GM12878 (cell line): ENCODE measurements at regions not wholly inside any gene's neighbourhood (a gene's known extent, or its start where the extent isn't known, plus 50 kb on each side); places are given as distances from the start of the nearest gene placed in this dataset.

Source experiments
- ATAC-seq: fragments of 200-7000 bp; cut with Tn5 transposase; 3 replicates; pipeline ENCODE4 v1.9.1; 2020; ENCODE audit warnings: mild to moderate bottlenecking, moderate library complexity
- BruUV-seq: library from RNA; stranded (reverse); fragments of 400-500 nt; replicated peaks from 2 replicates; lab custom pipeline; 2021; lab: Mats Ljungman, UMichigan
- CTCF ChIA-PET: fragments of 300-600 bp; sonication (Branson Sonifier 250); formaldehyde crosslinking; extraction: SDS; loops from one replicate; lab custom pipeline; 2021; ENCODE audit warnings: inconsistent platforms; lab: Yijun Ruan, JAX
- POLR2A ChIA-PET: fragments of 350-600 bp; formaldehyde crosslinking; extraction: SDS; loops from one replicate; lab custom pipeline; 2021; ENCODE audit warnings: inconsistent platforms; lab: Charles Lee
- RAD21 ChIA-PET: fragments of 300-600 bp; sonication (Branson Sonifier 250); formaldehyde crosslinking; loops from one replicate; lab custom pipeline; 2023; ENCODE audit warnings: antibody characterized with exemption; ENCODE audit not compliant: unreplicated experiment; lab: Charles Lee
- SMC1A ChIA-PET: fragments of 300-600 bp; sonication (Branson Sonifier 250); formaldehyde crosslinking; loops from one replicate; lab custom pipeline; 2023; ENCODE audit not compliant: unreplicated experiment, uncharacterized antibody; lab: Charles Lee
- DNase-seq: peaks from one replicate; pipeline ENCODE4 v3.0.0-alpha.2; 2011; ENCODE audit warnings: low read depth, low spot score
- FAIRE-seq: peaks from 3 replicates; lab custom pipeline; 2011; peaks lifted over from hg19 to GRCh38; lab: Jason Lieb, UNC
- H2AFZ ChIP-seq: 2 replicates; pipeline ENCODE4 v1.6.0; 2011; ENCODE audit warnings: low read depth, low read length, control low read depth; ENCODE audit not compliant: control insufficient read depth
- H3K27ac ChIP-seq: 2 replicates; pipeline ENCODE4 v1.5.1; 2011; ENCODE audit warnings: control low read depth; ENCODE audit not compliant: control insufficient read depth, insufficient read depth
- H3K27me3 ChIP-seq, 2 experiments: replicated peaks in 1 of 2; 2 replicates each; pipeline versions ENCODE4 v1.6.0 to v1.6.1; 2011; ENCODE audit warnings: low read length in 1 of 2; ENCODE audit not compliant: control insufficient read depth in 2 of 2, insufficient read depth in 2 of 2
- H3K36me3 ChIP-seq, 2 experiments: 2 replicates each; pipeline ENCODE4 v1.5.1; 2011; ENCODE audit warnings: low read length in 1 of 2; ENCODE audit not compliant: control insufficient read depth in 2 of 2, insufficient read depth in 2 of 2
- H3K4me1 ChIP-seq: 2 replicates; pipeline ENCODE4 v1.6.1; 2011; ENCODE audit warnings: mild to moderate bottlenecking, low read length, moderate library complexity, mixed read lengths; ENCODE audit not compliant: control insufficient read depth, insufficient read depth
- H3K4me2 ChIP-seq: 2 replicates; pipeline ENCODE4 v1.6.0; 2011; ENCODE audit warnings: control low read depth; ENCODE audit not compliant: control insufficient read depth, insufficient read depth
- H3K4me3 ChIP-seq: fragments of 200-600 bp; sonication (generic); 2 replicates; pipeline ENCODE4 v1.5.1; 2016
- H3K79me2 ChIP-seq: 2 replicates; pipeline ENCODE4 v1.6.0; 2011; ENCODE audit warnings: low read length; ENCODE audit not compliant: control insufficient read depth, insufficient read depth
- H3K9ac ChIP-seq: 2 replicates; pipeline ENCODE4 v1.8.0; 2011; ENCODE audit warnings: low read length, control low read depth, mixed read lengths; ENCODE audit not compliant: control insufficient read depth, insufficient read depth
- H3K9me3 ChIP-seq: replicated peaks from 3 replicates; pipeline ENCODE4 v1.5.1; 2011; ENCODE audit warnings: mild to moderate bottlenecking, low read length; ENCODE audit not compliant: control insufficient read depth, insufficient read depth
- H4K20me1 ChIP-seq: 2 replicates; pipeline ENCODE4 v1.6.0; 2011; ENCODE audit not compliant: control insufficient read depth, insufficient read depth
- BCL3 ChIP-seq: IDR thresholded peaks from 2 replicates; pipeline ENCODE4 v1.6.1; 2011; ENCODE audit warnings: borderline replicate concordance, low read depth, mild to moderate bottlenecking, moderate library complexity, low read length; ENCODE audit not compliant: insufficient read depth, poor library complexity, severe bottlenecking
- MYC ChIP-seq: IDR thresholded peaks from 2 replicates; pipeline ENCODE4 v1.6.1; 2011; ENCODE audit warnings: mild to moderate bottlenecking, low read length, moderate library complexity, inconsistent platforms; ENCODE audit not compliant: insufficient read depth, insufficient replicate concordance, insufficient read length, severe bottlenecking
- NFXL1 ChIP-seq: fragments of 450-650 bp; IDR thresholded peaks from 2 replicates; pipeline ENCODE4 v1.6.1; 2017; ENCODE audit warnings: antibody characterized with exemption, mild to moderate bottlenecking, borderline replicate concordance
- RAD21 ChIP-seq: IDR thresholded peaks from 2 replicates; pipeline ENCODE4 v1.6.1; 2011; ENCODE audit warnings: mild to moderate bottlenecking, low read depth, low read length, moderate library complexity; ENCODE audit not compliant: insufficient read depth
- REST ChIP-seq: IDR thresholded peaks from 2 replicates; pipeline ENCODE4 v1.6.1; 2012; ENCODE audit warnings: mild to moderate bottlenecking, low read depth, low read length
- RUNX3 ChIP-seq: IDR thresholded peaks from 2 replicates; pipeline ENCODE4 v1.6.1; 2012; ENCODE audit warnings: low read length, inconsistent platforms
- TCF12 ChIP-seq: IDR thresholded peaks from 2 replicates; pipeline ENCODE4 v1.6.1; 2011; ENCODE audit warnings: low read depth, mild to moderate bottlenecking, low read length
- WGBS: methylation state at CpG from one replicate; pipeline ENCODE4 v1.1.6; 2016; ENCODE audit warnings: low lambda C conversion rate; ENCODE audit not compliant: insufficient replicate concordance, insufficient coverage; ENCODE audit errors: missing lambda C conversion rate; 5-methylcytosine and 5-hydroxymethylcytosine counted together
- in situ Hi-C: fragments of 300-500 bp; cut with MboI; formaldehyde crosslinking; loops from 9 replicates; pipeline ENCODE4 v1.14.3; 2018; ENCODE audit warnings: mixed read lengths
- intact Hi-C: fragments of 100-400 bp; cut with micrococcal nuclease; formaldehyde crosslinking; loops from one replicate; pipeline ENCODE4 v1.14.2; 2022; ENCODE audit not compliant: unreplicated experiment

- FAIRE-seq (no peak), ATAC-seq (no peak), DNase-seq (no peak)
- Histone ChIP-seq H3K9ac (no peak overlapping the region), H3K27ac (no peak overlapping the region), H3K27me3 (no peaks in the 10 kb centered on the region; a peak in 1 of 4 replicates), H3K9me3 (no peaks in the 10 kb centered on the region), H4K20me1 (no peaks in the 10 kb centered on the region), H3K79me2 (no peaks in the 10 kb centered on the region), H2AFZ (no peak overlapping the region), H3K4me2 (no peak overlapping the region), H3K4me3 (no peak overlapping the region), H3K36me3 (no peaks in the 10 kb centered on the region), H3K4me1 (no peaks in the 10 kb centered on the region)
- BruUV-seq: no TSS peak
- RAD21 ChIA-PET: no interaction called here
- SMC1A ChIA-PET: no interaction called here
- TF ChIP-seq MYC (no peak), REST (no peak), TCF12 (no peak), BCL3 (no peak), NFXL1 (no peak), RUNX3 (no peak), RAD21 (no peak)
- intact Hi-C loops (no loop called here), in situ Hi-C loops (no loop called here)
- CTCF ChIA-PET: no interaction called here
- POLR2A ChIA-PET: no interaction called here
- WGBS: 42% methylated on average over 1 of the region's 1 CpG
Observed at GRCh38 chr2:145728511-145728910, 1208.6 kb upstream of the ZEB2 start.
